HEK293 (cell line): ENCODE measurements at regions not wholly inside any gene's neighbourhood (a gene's known extent, or its start where the extent isn't known, plus 50 kb on each side); places are given as distances from the start of the nearest gene placed in this dataset.
A peak's percentile ranks its signal among the peaks of the same experiment; 100 is the strongest.

Experiments
- CTCF ChIA-PET: fragments of 350-600 bp; formaldehyde crosslinking; extraction: SDS; loops from one replicate; lab custom pipeline; 2021; ENCODE audit warnings: antibody characterized with exemption; lab: Yijun Ruan, JAX
- POLR2A ChIA-PET: fragments of 300-600 bp; formaldehyde crosslinking; extraction: SDS; loops from one replicate; lab custom pipeline; 2020; ENCODE audit warnings: antibody characterized with exemption, inconsistent platforms; lab: Yijun Ruan, JAX
- H3K27ac ChIP-seq: fragments of 200-500 bp; sonication (Bioruptor generic); 2 replicates; pipeline ENCODE4 v1.5.1; 2014; ENCODE audit warnings: low read depth, low read length, control low read depth, inconsistent platforms; ENCODE audit errors: extremely low read depth
- H3K36me3 ChIP-seq, 2 experiments: fragments of 200-500 bp in 1 of 2; sonication (Bioruptor generic) in 1 of 2; 1 replicate in 1 of 2; 2 replicates in 1 of 2; pipeline ENCODE4 v1.5.1; 2014 to 2017; ENCODE audit warnings: inconsistent platforms in 2 of 2, low read length in 2 of 2; ENCODE audit not compliant: control insufficient read depth in 2 of 2, insufficient read depth in 1 of 2
- H3K4me1 ChIP-seq: fragments of 200-500 bp; sonication (Bioruptor generic); 2 replicates; pipeline ENCODE4 v1.5.1; 2014; ENCODE audit warnings: mild to moderate bottlenecking, low read length, inconsistent platforms; ENCODE audit not compliant: control insufficient read depth, insufficient read depth
- H3K4me3 ChIP-seq: 2 replicates; pipeline ENCODE4 v1.5.1; 2011; ENCODE audit warnings: low read depth, mild to moderate bottlenecking, control low read depth, low read length, moderate library complexity
- H3K9me3 ChIP-seq: fragments of 200-500 bp; sonication (Bioruptor generic); 2 replicates; pipeline ENCODE4 v1.5.1; 2014; ENCODE audit warnings: low read depth, low read length, inconsistent platforms; ENCODE audit not compliant: control insufficient read depth, insufficient read depth
- HOXD13 ChIP-seq: sonication (generic); formaldehyde crosslinking; IDR thresholded peaks from 2 replicates; pipeline ENCODE4 v1.8.0; 2022; ENCODE audit warnings: missing genetic modification reagents, borderline replicate concordance
- SETDB1 ChIP-seq: IDR thresholded peaks from one replicate; pipeline ENCODE4 v1.6.1; 2017; ENCODE audit warnings: mild to moderate bottlenecking, low read length, moderate library complexity, mixed read lengths; ENCODE audit not compliant: insufficient read length
- TRIM28 ChIP-seq: IDR thresholded peaks from 2 replicates; pipeline ENCODE4 v1.6.1; 2011; ENCODE audit warnings: low read length, control low read depth, borderline replicate concordance
- ZNF146 ChIP-seq: fragments of 450-650 bp; formaldehyde crosslinking; IDR thresholded peaks from 2 replicates; pipeline ENCODE4 v1.5.1; 2016; ENCODE audit warnings: missing biosample characterization, missing genetic modification characterization
- ZNF16 ChIP-seq: fragments of 450-650 bp; formaldehyde crosslinking; IDR thresholded peaks from 2 replicates; pipeline ENCODE4 v1.5.1; 2016; ENCODE audit warnings: low read depth, missing biosample characterization, missing genetic modification characterization
- ZNF2 ChIP-seq: fragments of 450-650 bp; formaldehyde crosslinking; IDR thresholded peaks from 2 replicates; pipeline ENCODE4 v1.5.1; 2016; ENCODE audit warnings: missing biosample characterization, missing genetic modification characterization
- ZNF248 ChIP-seq: fragments of 450-650 bp; formaldehyde crosslinking; IDR thresholded peaks from 2 replicates; pipeline ENCODE4 v1.5.1; 2017; ENCODE audit warnings: missing biosample characterization, missing genetic modification characterization
- ZNF311 ChIP-seq: fragments of 450-650 bp; formaldehyde crosslinking; IDR thresholded peaks from 2 replicates; pipeline ENCODE4 v1.5.1; 2017; ENCODE audit warnings: missing biosample characterization, missing genetic modification characterization, borderline replicate concordance
- ZNF350 ChIP-seq: fragments of 450-650 bp; formaldehyde crosslinking; IDR thresholded peaks from 2 replicates; pipeline ENCODE4 v1.5.0; 2017; ENCODE audit warnings: missing biosample characterization, mild to moderate bottlenecking, missing genetic modification characterization
- ZNF558 ChIP-seq: fragments of 450-650 bp; formaldehyde crosslinking; IDR thresholded peaks from 2 replicates; pipeline ENCODE4 v1.5.1; 2016; ENCODE audit warnings: missing biosample characterization, missing genetic modification characterization
- ZNF830 ChIP-seq: fragments of 450-650 bp; IDR thresholded peaks from 2 replicates; pipeline ENCODE4 v1.5.0; 2018; ENCODE audit warnings: missing biosample characterization, missing genetic modification characterization, low read depth, mild to moderate bottlenecking, moderate library complexity
- TF ChIP-seq, protein P1 (sequence below): fragments of 450-650 bp; IDR thresholded peaks from 2 replicates; pipeline ENCODE4 v1.5.1; 2018; ENCODE audit warnings: missing biosample characterization, mild to moderate bottlenecking, missing genetic modification characterization
- TF ChIP-seq, protein P2 (sequence below): fragments of 450-650 bp; formaldehyde crosslinking; IDR thresholded peaks from 2 replicates; pipeline ENCODE4 v1.5.1; 2016; ENCODE audit warnings: missing biosample characterization, missing genetic modification characterization
- TF ChIP-seq, protein P3 (sequence below): fragments of 450-650 bp; IDR thresholded peaks from 2 replicates; pipeline ENCODE4 v1.5.1; 2018; ENCODE audit warnings: missing biosample characterization, missing genetic modification characterization

DNA sequence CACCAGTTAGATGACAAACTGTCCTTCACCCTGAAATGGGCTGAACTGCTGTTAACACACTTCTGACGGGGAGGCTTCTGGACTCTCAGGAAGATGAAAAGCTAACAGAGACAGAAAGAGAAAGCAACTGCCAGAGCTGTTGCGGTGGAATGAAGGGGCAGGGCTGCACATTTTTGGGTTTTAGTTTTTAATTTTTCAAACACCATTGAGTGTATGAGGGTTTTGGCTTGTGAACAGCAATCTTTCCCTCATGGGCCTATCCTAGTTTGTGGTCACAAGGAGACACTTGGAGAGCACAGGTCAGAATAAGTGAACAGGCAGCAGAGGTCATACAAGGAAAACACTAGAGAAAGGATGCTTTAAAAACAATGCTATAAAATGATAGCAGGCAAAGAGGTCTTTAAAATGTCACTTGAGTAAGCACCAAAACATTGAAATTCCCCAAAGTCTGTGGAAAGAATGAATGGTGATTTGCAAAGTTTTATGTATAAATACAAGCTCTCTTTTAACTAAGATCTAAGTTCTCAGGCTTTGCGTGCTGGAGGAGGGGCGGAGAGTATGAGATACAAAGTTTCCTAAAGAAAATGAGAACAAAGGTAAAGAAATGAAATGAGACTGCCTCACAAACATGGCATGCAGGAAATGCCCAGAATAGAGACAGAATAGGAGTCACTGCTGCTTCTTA, 101.4 kb upstream of the GLI3 start (continued):
- TF ChIP-seq, protein P1, sequence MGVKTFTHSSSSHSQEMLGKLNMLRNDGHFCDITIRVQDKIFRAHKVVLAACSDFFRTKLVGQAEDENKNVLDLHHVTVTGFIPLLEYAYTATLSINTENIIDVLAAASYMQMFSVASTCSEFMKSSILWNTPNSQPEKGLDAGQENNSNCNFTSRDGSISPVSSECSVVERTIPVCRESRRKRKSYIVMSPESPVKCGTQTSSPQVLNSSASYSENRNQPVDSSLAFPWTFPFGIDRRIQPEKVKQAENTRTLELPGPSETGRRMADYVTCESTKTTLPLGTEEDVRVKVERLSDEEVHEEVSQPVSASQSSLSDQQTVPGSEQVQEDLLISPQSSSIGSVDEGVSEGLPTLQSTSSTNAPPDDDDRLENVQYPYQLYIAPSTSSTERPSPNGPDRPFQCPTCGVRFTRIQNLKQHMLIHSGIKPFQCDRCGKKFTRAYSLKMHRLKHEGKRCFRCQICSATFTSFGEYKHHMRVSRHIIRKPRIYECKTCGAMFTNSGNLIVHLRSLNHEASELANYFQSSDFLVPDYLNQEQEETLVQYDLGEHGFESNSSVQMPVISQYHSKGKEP (tag by site-specific recombination), result no peak
- TF ChIP-seq ZNF2 (tag by site-specific recombination) (no peak), HOXD13 (CRISPR knock-in tag) (no peak)
- TF ChIP-seq, all 188 proteins: peak for 0

DNA sequence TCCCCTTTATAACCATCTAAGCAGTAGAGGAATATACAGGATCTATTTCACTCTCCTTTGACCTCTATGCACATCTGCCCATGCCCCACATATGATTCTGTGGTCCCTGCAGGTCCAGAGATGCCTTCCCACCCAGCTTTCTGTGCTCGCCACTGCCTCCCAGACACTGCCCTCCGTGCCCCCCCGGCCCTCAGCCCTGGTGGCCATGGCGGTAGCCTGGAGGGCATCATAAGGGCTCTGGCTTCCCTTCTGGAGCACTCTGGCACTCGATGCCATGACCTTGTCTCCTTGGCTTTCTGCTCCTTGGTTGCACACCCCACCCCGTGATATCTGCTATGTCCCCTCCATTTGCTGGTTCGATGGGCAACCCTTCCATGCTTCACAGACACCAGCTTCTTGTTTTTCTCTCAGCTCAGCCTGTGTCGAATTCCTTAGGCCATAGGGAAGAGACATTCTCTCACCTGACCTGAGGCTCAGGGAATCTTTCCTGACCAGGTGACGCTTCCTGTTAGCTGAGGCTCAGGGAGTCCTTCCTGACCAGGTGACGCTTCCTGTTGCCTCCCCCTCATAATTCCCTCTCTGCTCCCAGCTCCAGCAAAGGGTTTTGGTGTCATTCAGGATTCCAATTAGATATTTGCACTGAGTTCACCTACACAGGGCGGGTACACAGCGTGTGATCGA, 100.4 kb upstream of the GLI3 start:
- no peaks in the 10 kb centered on the region for H3K36me3 ChIP-seq
- no peak overlapping the region for H3K27ac ChIP-seq
- ChIA-PET CTCF (no interaction called here), POLR2A (no interaction called here)
- no peak overlapping the region for H3K4me3 ChIP-seq
- no peaks in the 10 kb centered on the region for H3K4me1 ChIP-seq
- TF ChIP-seq ZNF16 (no peak), ZNF248 (no peak), ZNF146 (tag by site-specific recombination) (no peak), ZNF830 (tag by site-specific recombination) (no peak), ZNF350 (tag by site-specific recombination) (no peak)
- TF ChIP-seq, protein P2, sequence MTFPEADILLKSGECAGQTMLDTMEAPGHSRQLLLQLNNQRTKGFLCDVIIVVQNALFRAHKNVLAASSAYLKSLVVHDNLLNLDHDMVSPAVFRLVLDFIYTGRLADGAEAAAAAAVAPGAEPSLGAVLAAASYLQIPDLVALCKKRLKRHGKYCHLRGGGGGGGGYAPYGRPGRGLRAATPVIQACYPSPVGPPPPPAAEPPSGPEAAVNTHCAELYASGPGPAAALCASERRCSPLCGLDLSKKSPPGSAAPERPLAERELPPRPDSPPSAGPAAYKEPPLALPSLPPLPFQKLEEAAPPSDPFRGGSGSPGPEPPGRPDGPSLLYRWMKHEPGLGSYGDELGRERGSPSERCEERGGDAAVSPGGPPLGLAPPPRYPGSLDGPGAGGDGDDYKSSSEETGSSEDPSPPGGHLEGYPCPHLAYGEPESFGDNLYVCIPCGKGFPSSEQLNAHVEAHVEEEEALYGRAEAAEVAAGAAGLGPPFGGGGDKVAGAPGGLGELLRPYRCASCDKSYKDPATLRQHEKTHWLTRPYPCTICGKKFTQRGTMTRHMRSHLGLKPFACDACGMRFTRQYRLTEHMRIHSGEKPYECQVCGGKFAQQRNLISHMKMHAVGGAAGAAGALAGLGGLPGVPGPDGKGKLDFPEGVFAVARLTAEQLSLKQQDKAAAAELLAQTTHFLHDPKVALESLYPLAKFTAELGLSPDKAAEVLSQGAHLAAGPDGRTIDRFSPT (tag by site-specific recombination), result no peak
- TF ChIP-seq, protein P3, sequence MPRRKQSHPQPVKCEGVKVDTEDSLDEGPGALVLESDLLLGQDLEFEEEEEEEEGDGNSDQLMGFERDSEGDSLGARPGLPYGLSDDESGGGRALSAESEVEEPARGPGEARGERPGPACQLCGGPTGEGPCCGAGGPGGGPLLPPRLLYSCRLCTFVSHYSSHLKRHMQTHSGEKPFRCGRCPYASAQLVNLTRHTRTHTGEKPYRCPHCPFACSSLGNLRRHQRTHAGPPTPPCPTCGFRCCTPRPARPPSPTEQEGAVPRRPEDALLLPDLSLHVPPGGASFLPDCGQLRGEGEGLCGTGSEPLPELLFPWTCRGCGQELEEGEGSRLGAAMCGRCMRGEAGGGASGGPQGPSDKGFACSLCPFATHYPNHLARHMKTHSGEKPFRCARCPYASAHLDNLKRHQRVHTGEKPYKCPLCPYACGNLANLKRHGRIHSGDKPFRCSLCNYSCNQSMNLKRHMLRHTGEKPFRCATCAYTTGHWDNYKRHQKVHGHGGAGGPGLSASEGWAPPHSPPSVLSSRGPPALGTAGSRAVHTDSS (tag by site-specific recombination), result no peak
- TF ChIP-seq, all 188 proteins: peak for 0
- H3K9me3 ChIP-seq, result no peaks in the 10 kb centered on the region; the same call in 1 of the 2 replicates

DNA sequence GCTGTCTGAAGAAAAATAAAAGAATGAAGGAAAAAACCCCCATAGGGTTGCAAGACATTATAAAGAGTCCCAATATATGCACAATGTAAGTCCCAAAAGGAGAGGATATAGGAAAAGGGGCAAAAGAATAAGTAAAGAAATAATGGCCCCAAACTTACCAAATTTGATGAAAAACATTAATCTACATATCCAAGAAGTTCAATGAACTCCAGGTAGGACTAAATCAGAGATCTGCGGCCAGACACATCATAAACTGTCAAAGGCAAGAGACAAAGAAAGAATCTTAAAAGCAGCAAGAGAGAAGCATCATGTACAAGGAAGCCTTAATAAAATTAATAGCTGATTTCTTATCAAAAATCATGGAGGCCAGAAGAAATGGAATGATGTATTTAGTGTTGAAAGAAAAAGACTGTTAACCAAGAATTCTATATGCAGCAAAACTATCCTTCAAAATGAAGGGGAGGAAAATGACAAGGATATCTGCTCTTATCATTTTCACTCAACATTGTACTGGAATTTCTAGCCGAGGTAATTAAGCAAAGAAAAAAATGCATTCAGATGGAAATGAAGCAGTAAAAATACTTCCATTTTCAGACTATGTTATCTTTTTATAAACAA, 95.7 kb upstream of the GLI3 start:
- H3K4me1 ChIP-seq, result no peaks in the 10 kb centered on the region
- H3K36me3 ChIP-seq, result no peaks in the 10 kb centered on the region
- H3K27ac ChIP-seq, result no peak overlapping the region
- H3K4me3 ChIP-seq, result no peak overlapping the region
- no peaks in the 10 kb centered on the region; the same call in 1 of the 2 replicates for H3K9me3 ChIP-seq
- TF ChIP-seq ZNF311 (no peak), SETDB1 (peak; percentile 98), ZNF558 (peak; percentile 95), TRIM28 (0 out of 2 replicates have a peak, but pooled peaks have one; percentile 32)
- CTCF ChIA-PET, result interaction anchor here (0.5 kb wide), 1 partner anchor 19 kb away, joined by 4 read pairs; no protein-coding TSS in a partner anchor
- POLR2A ChIA-PET, result no interaction called here
